Erythroblast (primary cell): ENCODE measurements at regions not wholly inside any gene's neighbourhood (a gene's known extent, or its start where the extent isn't known, plus 50 kb on each side); places are given as distances from the start of the nearest gene placed in this dataset.
A peak's percentile ranks its signal among the peaks of the same experiment; 100 is the strongest.
"Not testable (repeated sequence)": the region's sequence is repeated elsewhere in the genome, so short reads cannot be mapped to it uniquely, and the experiment has no call there.

ENCODE experiments used
- DNase-seq, 2 experiments: peaks; one replicate each; lab custom pipeline; 2025; lab: John Stamatoyannopoulos, UW
- GATA1 ChIP-seq: IDR thresholded peaks from 2 replicates; pipeline ENCODE4 v1.6.1; 2011; ENCODE audit warnings: low read depth, mild to moderate bottlenecking, control low read depth, low read length, moderate library complexity
- POLR2A ChIP-seq: IDR thresholded peaks from 2 replicates; pipeline ENCODE4 v1.6.1; 2011; ENCODE audit warnings: mild to moderate bottlenecking, low read length

DNA sequence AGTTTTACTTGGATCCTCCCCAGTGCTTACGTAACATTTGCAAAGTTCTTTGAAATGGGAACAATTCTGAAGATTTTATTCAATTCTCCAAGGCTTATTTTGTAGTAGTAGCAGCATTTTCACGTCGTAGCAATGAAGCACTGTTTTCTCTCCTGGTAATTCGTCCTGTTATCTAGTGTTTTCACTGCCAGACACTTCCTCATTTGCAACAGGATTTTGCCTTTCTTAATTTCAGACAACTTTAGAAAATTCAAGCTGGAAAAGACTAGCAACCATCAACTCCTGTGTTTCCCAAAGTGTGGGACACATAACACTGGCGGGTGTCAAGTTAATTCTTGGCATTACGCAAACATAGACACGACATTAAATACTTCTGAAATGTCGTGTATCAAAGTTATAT lies 131.6 kb downstream of the CHD9NB start:
- no peak for DNase-seq
- TF ChIP-seq GATA1 = no peak
- no peak for TF ChIP-seq POLR2A

DNA sequence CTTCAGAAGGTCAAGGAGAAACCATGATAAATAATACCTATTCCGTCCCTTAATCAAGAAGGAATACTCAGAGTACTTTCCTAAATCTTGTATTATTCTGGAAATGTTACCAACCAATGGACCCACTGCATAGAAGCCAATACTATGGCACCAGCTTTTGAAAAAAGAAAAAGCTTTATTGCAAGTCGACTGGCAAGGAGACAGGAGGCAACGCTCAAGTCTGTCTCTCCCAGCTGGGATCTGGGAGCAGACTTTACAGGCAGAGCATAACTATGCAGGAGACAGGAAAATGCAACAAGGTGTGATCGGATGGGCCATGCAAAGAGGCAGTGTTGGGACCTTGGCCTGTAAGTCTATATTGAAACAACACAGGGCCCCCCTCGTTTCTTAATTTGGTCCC lies 132.4 kb downstream of the CHD9NB start:
- TF ChIP-seq POLR2A = no peak
- TF ChIP-seq GATA1 = no peak
- no peak for DNase-seq

DNA sequence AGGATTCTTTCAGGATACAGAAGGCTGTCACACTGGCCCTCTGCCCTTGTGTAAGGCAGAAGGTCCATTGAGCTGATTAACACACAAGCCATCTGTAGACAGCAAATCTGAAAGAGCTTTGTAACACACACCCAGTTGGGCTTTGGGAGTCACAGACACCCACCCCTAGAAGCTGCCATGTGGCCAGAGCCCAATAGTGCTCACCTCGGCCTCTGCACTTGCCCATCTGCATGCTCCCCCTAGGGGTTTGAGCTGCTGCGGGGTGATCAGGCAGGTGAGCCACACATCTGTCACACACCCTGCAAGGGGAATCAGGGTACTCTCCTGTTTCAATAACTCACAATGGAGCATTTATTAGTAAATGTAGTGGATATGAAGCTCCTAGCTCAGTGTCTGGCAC lies 138.3 kb downstream of the CHD9NB start:
- no peak for DNase-seq
- TF ChIP-seq GATA1 (no peak), POLR2A (no peak)

DNA sequence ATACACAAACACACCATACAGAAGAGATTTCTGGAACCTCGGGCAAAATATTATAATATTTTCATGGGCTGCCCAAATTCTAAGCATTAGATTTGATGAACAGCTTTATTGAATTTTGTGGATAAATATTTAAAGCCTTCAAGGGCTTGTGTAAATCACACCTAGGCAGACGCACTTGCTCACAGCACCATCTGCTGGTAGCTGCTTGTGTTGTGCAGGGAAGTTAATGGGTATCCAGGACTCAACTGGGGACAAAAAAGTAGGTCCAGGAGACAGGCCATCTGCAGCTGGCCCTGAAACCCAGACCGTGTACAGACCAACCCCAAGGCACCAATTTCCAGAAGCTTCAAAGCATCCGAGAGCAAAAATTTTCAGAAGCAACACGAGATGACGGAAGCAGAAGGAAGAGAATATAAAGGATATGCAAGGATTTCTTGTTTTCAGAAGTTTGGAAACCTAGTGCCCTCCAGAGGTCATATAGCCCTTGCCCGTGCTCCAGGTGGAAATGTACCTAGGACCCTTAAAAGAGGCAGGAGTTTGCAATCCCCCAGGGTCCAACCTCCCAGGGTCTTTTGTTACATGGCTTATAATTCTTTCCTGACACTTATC lies 140.0 kb downstream of the CHD9NB start:
- TF ChIP-seq GATA1 = no peak
- no peak for TF ChIP-seq POLR2A
- DNase-seq = peak; percentile 38 to 63

DNA sequence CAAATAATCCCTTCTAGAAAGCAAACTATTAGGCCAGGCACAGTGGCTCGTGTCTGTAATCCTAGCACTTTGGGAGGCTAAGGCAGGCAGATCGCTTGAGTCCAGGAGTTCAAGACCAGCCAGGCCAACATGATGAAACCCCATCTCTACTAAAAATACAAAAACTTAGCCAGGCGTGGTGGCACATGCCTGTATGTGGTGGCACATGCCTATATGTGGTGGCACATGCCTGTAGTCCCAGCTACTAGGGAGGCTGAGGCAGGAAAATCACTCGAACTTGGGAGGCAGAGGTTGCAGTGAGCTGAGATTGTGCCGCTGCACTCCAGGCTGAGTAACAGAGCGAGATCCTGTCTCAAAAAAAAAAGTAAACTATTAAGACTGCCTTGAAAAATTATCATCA lies 144.6 kb downstream of the CHD9NB start:
- not testable (repeated sequence) for DNase-seq

DNA sequence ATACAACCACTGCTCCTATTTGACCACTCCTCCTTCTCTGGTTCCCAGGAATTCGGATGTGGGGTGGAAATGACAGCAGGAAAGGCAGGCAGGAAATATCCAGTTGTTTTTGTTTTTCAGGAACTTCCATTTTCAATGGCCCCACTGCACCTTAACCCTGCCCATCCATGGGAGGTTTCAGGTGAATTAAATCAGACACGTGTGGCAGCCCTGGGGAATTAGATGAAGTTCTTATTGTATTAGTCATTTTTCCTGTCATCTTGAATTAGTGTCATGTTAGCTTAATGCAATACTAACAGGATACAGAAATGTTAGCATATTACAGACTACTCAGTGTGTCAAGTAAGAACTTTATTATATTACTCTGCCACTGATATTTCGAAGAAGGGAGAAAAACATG lies 146.4 kb downstream of the CHD9NB start:
- no peak for DNase-seq

DNA sequence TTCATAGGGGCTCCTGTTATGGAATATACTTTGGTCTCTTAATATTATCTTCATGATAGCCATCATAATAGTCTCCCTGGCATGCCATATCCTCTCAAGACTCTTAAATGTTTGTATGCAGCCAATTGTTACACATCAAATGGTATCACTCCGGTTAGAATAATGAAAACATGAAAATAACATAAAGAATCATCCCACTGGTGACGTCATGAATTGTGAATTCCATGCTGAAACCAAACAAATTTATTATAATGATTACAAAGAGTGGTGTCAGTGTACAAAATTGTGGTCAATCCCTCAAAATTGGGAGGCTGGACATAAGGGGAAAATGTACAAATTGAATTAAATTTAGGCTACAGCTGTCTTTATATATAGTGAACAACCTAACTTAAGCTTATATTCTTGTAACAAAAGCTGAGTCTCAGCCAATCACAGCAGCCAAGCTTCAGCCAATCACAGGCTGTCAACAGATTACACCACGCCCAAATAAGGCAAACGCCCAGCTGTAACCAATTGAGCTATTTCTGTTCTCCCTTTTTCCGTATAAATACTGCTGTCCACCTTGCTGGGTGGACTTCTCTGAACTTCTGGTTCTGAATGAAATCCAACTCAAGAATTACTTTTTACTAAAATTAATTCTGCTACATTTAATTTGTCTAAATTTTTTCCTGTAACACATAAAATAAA lies 156.1 kb downstream of the CHD9NB start:
- no peak for TF ChIP-seq POLR2A
- TF ChIP-seq GATA1 = no peak
- no peak for DNase-seq

More for the DNA sequence above, 146.4 kb downstream of the CHD9NB start:
- TF ChIP-seq GATA1 = no peak
- TF ChIP-seq POLR2A = no peak

DNA sequence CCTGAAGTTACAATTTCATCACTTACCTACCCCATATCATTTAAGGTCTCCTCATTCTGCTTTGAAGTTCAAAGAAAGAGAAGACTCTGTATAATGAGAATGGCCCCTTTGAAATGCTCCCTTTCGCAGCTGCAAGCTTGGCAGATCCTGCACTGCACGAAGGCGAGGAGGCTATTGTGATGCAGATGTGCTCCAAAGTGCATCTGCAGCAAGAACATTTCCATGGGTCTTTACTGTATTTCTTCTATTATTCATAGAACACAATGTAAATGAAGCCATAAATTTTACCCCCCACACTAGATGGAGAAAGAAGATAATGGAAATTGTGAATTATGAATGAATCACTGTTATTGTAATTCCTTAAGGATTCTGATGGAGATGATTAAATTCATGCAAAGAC lies 178.7 kb downstream of the CHD9NB start:
- DNase-seq = no peak
- no peak for TF ChIP-seq GATA1
- TF ChIP-seq POLR2A = no peak

DNA sequence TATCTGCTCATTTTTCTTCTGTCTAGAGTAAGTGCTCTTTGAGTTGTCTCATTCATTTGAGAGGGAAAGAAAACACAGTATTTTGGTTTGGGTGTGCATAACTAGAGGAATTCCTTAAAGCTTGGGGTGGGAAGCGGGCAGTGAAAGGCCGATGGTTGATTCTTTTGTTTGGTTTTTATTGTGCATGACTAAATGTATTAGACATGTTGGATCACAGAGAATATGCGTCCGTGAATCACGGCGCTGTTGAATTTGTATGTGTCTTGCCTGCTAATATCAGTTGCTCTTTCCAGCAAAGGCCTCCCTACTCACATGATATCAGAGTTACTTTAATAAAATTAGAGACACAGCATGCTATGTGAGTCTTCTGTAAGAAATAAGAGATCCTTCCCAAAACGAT lies 180.0 kb downstream of the CHD9NB start:
- DNase-seq = no peak
- TF ChIP-seq GATA1 = no peak
- no peak for TF ChIP-seq POLR2A

DNA sequence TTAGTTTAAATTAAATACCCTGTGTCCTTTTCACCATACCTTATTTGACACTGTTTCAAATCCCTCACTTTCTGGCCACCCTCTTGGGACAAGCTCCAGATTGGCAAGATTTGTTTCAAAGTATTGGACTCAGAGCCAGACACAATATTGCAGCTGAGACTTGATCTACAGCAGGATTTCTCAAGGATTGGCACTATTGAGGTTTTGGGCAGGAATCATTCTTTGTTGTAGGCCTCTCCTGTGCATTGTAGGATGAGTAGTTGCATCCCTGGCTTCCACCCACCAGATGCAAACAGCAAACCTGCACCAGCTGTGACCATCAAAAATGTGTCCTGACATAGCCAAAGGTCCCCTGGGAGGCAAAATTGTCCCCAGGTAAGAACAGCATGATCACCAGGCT lies 181.2 kb downstream of the CHD9NB start:
- TF ChIP-seq GATA1 (no peak), POLR2A (no peak)
- DNase-seq = no peak

DNA sequence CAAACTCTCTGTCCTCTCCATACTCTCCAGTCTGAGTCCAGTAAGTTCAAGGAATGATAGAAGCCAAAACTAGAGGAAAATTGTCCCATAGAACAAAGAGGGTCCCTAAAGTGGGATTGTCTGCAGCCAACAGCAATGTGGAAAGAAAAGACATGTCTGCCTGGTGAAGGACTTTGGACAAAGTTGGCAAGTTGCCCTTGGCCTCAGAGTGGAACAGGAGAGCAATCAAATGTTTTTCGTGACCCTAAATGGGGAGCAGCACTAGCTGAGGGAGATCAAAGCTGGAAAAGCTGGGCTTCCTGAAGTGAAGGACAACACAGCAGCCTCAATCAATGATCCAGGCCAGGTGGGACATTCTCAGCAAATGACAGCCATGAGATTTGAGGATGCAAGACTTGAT lies 183.5 kb downstream of the CHD9NB start:
- no peak for DNase-seq
- TF ChIP-seq GATA1 = no peak
- TF ChIP-seq POLR2A = no peak

DNA sequence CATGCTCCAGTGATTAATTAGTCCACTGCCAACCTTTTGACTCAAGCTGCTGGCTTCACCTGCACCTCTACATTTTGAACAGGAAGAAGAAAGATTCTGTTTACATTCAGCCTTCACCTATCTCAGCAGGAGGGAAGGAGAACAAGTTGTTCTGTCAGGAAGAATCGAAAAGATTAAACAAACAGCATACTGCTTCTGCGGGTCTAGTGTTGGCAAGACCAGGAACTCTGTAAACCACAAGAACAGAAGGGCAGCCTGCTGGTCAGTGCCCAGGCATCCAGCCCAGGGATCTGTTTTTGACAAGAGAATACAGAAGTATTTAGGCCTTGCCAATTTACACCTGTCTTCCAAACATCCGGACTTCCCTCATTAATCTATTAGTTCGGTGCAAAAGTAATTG lies 189.7 kb downstream of the CHD9NB start:
- DNase-seq = no peak
- no peak for TF ChIP-seq POLR2A
- TF ChIP-seq GATA1 = no peak

DNA sequence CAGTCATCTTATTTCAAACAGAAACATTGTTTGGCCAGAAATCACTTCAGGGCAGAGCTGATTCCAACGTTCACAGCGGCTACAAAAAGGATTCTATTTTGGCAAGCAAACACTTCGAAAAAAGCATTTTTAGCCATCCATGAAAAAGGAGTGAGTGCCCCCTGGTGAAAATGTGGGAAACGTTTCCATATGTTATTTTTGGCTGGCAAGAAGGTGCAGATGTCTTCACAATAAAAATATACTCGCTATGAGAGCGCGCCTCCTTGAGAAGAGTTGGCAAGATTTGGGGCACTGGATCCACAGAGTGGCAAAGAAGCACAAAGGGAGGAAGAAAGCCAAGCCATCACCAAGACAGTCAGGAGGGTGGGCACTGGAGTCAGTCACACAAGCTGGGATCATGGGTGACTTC lies 191.1 kb downstream of the CHD9NB start:
- DNase-seq = no peak
- TF ChIP-seq POLR2A (no peak), GATA1 (no peak)

DNA sequence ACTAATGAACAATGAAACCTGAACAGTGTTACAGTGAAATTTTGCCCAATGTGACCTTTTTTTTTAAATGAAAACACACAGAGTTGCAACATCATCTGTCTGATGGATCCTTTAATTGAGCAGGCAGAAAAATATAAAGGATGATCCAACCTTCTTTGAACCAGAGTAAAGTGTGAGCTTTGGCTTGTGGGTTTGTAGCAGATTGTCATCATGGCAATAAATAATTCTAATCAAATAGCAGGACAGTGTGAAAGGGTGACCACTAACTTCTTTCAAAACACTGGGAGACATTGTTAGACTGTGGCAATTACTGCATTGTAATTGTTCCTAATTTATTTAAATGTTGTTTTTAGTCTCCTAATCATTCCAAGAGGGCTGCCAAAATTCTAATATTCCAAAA lies 197.2 kb downstream of the CHD9NB start:
- DNase-seq = no peak
- TF ChIP-seq GATA1 (no peak), POLR2A (no peak)

DNA sequence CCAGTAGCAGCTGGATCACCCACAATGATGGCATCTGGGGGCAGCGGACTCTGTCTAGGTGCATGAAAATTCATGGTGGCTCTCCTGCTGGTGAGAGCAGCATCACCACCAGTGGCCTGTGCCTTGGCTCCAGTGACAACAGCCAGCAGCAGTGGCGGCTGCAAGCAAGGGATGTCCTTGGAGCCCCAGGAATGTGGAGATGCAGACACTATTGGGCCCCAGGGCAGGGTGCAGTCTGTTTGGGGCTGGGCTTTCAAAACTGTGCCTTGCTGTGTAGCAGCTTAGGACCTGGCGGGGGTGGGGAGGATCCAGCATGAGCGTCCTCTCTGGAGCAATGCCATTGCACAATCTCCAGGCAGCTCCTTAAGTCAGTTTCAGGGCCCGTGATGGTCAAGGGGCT lies 199.7 kb downstream of the CHD9NB start:
- TF ChIP-seq GATA1 = no peak
- TF ChIP-seq POLR2A = no peak
- DNase-seq = no peak
